ENCODE measurements at regions not wholly inside any gene's neighbourhood (a gene's known extent, or its start where the extent isn't known, plus 50 kb on each side); places are given as distances from the start of the nearest gene placed in this dataset.

DNA sequence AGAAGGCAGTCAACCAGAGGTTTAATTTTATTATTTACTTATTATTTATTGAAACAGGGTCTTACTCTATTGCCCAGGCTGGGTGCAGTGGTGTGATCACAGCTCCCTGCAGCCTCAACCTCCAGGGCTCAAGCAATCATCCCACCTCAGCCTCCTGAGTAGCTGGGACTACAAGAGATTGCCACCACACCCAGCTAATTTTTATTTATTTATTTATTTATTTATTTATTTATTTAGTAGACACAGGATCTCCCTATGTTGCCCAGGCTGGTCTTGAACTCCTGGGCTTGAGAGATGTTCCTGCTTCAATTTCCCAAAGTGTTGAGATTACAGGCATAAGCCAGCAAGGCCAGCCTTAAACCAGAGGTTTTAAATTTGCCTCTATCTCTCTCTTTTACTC, 83.1 kb downstream of the RCN1 start:
- H3K27me3 ChIP-seq (ENCODE audit: control insufficient read depth in 1 of 2, insufficient read depth in 2 of 2, low read length in 2 of 2) = peaks cover 0 to 2% of the 10 kb centered on the region in 2 donors
- no peak overlapping the region for H3K27ac ChIP-seq (ENCODE audit: low read depth in 2 of 2, low read length in 1 of 2)
- H3K4me3 ChIP-seq (ENCODE audit: low read depth in 1 of 2, low read length in 2 of 2) = no peak overlapping the region
- no peaks in the 10 kb centered on the region for H3K4me1 ChIP-seq (ENCODE audit: control insufficient read depth in 2 of 2, insufficient read depth in 2 of 2, low read length in 1 of 2)
- H3K9me3 ChIP-seq (ENCODE audit: control insufficient read depth in 2 of 2, insufficient read depth in 1 of 2, low read depth in 1 of 2, low read length in 1 of 2) = no peaks in the 10 kb centered on the region
- H3K36me3 ChIP-seq (ENCODE audit: control insufficient read depth in 2 of 2, insufficient read depth in 2 of 2, low read length in 1 of 2) = no peaks in the 10 kb centered on the region

DNA sequence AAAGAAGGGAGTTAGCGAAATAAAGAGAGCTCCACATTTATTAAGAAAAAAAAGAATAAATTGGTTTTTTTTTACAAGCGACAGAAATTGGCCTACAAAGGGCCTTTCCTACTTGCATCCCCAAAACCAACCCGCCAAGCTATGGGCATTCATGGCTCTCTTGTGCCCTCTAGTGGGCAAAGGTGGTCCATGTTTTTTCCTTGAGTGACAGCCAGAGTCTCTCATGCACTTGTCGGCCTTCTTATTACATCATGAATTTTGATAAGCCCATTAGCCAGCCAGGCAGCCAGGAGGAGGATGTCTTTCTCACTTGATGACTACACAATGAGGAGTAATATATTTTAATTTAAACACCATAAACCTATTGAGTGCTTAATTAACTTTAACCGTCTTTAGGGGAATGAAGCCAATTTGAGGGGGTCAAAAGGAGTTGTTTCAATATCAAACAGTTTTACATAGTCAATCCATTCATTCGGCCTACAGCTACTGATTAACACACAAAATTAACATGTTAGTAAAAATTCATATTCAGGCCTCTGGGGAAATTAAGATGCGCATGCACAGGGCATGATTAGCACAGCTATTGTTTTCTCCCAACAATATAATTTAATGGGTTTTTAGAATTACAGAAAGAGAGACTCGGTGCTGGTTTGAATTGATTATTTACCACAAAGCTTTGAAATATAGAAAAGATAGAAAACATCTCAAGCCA, 85.5 kb downstream of the RCN1 start:
- Histone ChIP-seq H3K4me3 (ENCODE audit: low read depth in 1 of 2, low read length in 2 of 2) (no peak overlapping the region), H3K9me3 (ENCODE audit: control insufficient read depth in 2 of 2, insufficient read depth in 1 of 2, low read depth in 1 of 2, low read length in 1 of 2) (no peaks in the 10 kb centered on the region), H3K4me1 (ENCODE audit: control insufficient read depth in 2 of 2, insufficient read depth in 2 of 2, low read length in 1 of 2) (no peaks in the 10 kb centered on the region), H3K27me3 (ENCODE audit: control insufficient read depth in 1 of 2, insufficient read depth in 2 of 2, low read length in 2 of 2) (no peaks in the 10 kb centered on the region), H3K27ac (ENCODE audit: low read depth in 2 of 2, low read length in 1 of 2) (no peak overlapping the region), H3K36me3 (ENCODE audit: control insufficient read depth in 2 of 2, insufficient read depth in 2 of 2, low read length in 1 of 2) (no peaks in the 10 kb centered on the region)
- 33 to 34% methylated on average over 8 of the region's 8 CpGs for WGBS, 2 donors

DNA sequence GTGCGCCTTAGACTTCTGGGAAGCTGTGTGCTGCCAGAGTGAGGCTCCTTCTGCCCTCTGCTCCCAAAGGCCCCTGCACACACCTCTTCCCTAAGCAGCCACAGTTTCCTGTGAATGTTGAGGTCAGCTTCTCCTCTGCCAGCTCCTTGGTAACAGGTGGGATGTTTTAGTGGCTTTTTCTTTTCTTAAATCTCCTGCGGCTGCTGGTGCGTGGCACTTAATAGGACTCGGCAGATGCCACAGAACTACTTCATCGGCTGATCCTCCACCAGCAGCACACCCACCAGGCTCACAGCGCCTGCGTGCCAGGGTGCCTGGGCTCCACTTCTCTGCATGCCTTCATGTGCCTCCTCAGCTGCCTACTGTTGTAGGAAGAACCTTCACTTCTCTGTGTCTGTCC, 87.8 kb downstream of the RCN1 start:
- Histone ChIP-seq H3K27ac (ENCODE audit: low read depth in 2 of 2, low read length in 1 of 2) (no peak overlapping the region), H3K36me3 (ENCODE audit: control insufficient read depth in 2 of 2, insufficient read depth in 2 of 2, low read length in 1 of 2) (no peaks in the 10 kb centered on the region), H3K4me3 (ENCODE audit: low read depth in 1 of 2, low read length in 2 of 2) (no peak overlapping the region), H3K27me3 (ENCODE audit: control insufficient read depth in 1 of 2, insufficient read depth in 2 of 2, low read length in 2 of 2) (peaks cover 0 to 2% of the 10 kb centered on the region in 2 donors), H3K4me1 (ENCODE audit: control insufficient read depth in 2 of 2, insufficient read depth in 2 of 2, low read length in 1 of 2) (no peaks in the 10 kb centered on the region), H3K9me3 (ENCODE audit: control insufficient read depth in 2 of 2, insufficient read depth in 1 of 2, low read depth in 1 of 2, low read length in 1 of 2) (no peaks in the 10 kb centered on the region)
- WGBS, 2 donors = 85 to 93% methylated on average over 7 of the region's 7 CpGs

DNA sequence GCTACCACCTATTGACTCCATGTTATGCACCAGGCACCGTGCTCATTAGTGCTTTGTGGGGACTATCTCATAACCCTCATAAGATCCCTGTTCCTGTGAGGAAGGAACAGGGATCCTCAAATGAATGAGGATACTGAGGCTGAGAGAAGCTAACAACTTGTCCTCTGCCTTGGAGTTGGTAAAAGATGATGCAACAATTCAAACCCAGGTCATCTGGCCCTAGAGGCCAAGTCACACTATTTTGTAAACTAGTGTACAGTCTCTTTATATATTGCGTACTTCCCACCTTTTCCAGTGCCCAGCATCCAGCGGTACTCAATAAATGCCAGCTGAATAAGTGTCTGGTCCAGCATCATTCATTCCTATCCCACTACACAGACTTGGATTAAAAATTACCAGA, 92.6 kb downstream of the RCN1 start:
- no peaks in the 10 kb centered on the region for H3K4me1 ChIP-seq (ENCODE audit: control insufficient read depth in 2 of 2, insufficient read depth in 2 of 2, low read length in 1 of 2)
- no peak overlapping the region for H3K27ac ChIP-seq (ENCODE audit: low read depth in 2 of 2, low read length in 1 of 2)
- H3K4me3 ChIP-seq (ENCODE audit: low read depth in 1 of 2, low read length in 2 of 2) = no peak overlapping the region
- H3K36me3 ChIP-seq (ENCODE audit: control insufficient read depth in 2 of 2, insufficient read depth in 2 of 2, low read length in 1 of 2) = no peaks in the 10 kb centered on the region
- H3K27me3 ChIP-seq (ENCODE audit: control insufficient read depth in 1 of 2, insufficient read depth in 2 of 2, low read length in 2 of 2) = peaks cover 0 to 2% of the 10 kb centered on the region in 2 donors
- no peaks in the 10 kb centered on the region for H3K9me3 ChIP-seq (ENCODE audit: control insufficient read depth in 2 of 2, insufficient read depth in 1 of 2, low read depth in 1 of 2, low read length in 1 of 2)
- 88 to 93% methylated on average over 3 of the region's 3 CpGs for WGBS, 2 donors

DNA sequence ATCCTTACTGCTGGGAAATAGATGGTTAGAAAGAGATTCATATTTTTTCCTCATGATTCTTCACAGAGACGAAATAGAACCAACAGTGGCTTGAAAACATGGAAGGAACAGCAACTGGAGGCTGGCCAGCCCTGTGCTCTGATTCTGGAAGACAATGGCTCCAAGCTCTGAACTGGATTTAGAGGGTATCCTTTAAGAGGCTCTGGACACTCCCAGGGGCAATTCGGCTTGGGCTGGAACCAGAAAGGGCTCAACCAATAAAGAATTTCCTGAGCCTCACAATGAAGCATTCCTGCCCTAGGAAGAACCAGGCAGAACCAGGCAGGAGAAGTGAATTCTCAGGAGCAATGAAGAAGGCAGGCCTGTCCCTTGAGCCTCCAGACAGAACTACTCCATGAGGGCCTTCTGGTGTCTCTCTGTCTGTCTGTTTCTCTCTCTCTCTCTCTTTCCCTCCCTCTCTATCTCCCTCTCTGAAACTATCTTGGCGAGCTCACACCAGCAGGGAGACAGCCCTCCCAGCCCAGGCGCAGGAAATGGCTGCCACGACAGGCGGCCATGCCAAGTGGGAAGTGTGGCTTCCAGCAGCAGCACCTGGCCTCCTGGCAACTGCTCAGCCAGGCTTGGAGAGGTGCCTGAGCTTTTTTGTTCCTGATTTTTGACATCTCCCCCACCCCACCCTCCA, 93.3 kb downstream of the RCN1 start:
- Histone ChIP-seq H3K9me3 (ENCODE audit: control insufficient read depth in 2 of 2, insufficient read depth in 1 of 2, low read depth in 1 of 2, low read length in 1 of 2) (no peaks in the 10 kb centered on the region), H3K4me1 (ENCODE audit: control insufficient read depth in 2 of 2, insufficient read depth in 2 of 2, low read length in 1 of 2) (no peaks in the 10 kb centered on the region), H3K4me3 (ENCODE audit: low read depth in 1 of 2, low read length in 2 of 2) (no peak overlapping the region), H3K36me3 (ENCODE audit: control insufficient read depth in 2 of 2, insufficient read depth in 2 of 2, low read length in 1 of 2) (no peaks in the 10 kb centered on the region), H3K27me3 (ENCODE audit: control insufficient read depth in 1 of 2, insufficient read depth in 2 of 2, low read length in 2 of 2) (peaks cover 0 to 2% of the 10 kb centered on the region in 2 donors), H3K27ac (ENCODE audit: low read depth in 2 of 2, low read length in 1 of 2) (no peak overlapping the region)
- WGBS, 2 donors = 58 to 59% methylated on average over 6 of the region's 6 CpGs

DNA sequence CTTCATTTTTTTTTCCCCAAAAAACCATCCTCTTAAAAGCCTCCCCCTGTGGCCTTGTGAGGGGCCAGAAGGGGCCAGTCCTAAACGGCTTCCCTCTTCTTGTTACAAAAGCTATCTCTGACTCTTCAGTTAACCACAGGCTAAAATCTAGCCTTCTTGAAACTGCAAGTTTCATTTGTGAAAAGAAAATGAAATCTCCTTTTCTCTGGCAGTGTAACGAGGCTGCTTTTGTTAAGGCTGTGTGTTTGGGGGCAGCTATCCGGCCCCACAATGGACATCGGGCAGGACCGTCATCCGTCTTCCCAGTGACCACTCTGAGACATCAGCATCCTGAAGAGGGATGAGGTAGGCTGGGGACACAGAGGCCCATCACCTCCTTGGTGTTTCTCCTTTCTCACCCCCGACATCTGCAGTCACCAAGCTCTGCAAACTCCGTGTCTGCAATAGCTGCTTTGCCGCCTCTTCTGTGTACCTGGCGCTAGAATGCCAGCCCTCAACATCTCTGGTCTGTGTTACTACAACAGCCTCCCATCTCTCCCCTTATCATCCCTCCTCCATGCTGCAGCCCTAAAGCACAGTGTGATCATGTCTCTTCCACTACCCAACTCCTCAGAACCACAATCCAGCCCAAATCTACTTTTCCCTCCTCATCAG, 94.0 kb downstream of the RCN1 start:
- 79 to 82% methylated on average over 10 of the region's 10 CpGs for WGBS, 2 donors
- H3K4me3 ChIP-seq (ENCODE audit: low read depth in 1 of 2, low read length in 2 of 2) = no peak overlapping the region
- no peaks in the 10 kb centered on the region for H3K36me3 ChIP-seq (ENCODE audit: control insufficient read depth in 2 of 2, insufficient read depth in 2 of 2, low read length in 1 of 2)
- H3K27ac ChIP-seq (ENCODE audit: low read depth in 2 of 2, low read length in 1 of 2) = no peak overlapping the region
- H3K27me3 ChIP-seq (ENCODE audit: control insufficient read depth in 1 of 2, insufficient read depth in 2 of 2, low read length in 2 of 2) = peaks cover 0 to 2% of the 10 kb centered on the region in 2 donors
- no peaks in the 10 kb centered on the region for H3K9me3 ChIP-seq (ENCODE audit: control insufficient read depth in 2 of 2, insufficient read depth in 1 of 2, low read depth in 1 of 2, low read length in 1 of 2)
- no peaks in the 10 kb centered on the region for H3K4me1 ChIP-seq (ENCODE audit: control insufficient read depth in 2 of 2, insufficient read depth in 2 of 2, low read length in 1 of 2)

DNA sequence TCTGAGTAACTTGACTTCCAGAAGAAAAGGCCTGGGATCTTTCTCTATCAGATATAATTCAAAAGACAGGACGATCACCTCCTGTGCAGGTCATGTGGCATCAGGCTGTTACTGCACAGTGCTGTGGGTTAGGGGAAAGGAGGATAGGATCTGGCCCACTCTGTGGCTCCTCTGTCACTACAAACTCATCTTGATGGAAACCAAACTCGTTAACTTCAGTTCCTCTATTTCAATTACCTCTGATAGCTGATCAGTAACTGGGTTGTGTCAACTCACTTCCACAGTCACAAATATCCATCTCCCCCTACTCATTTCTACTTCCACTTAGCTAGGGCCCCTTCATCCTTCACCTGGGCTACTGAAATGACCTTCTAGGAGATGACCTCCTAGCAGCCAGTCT, 95.2 kb downstream of the RCN1 start:
- WGBS, 2 donors = 76 to 82% methylated on average over 2 of the region's 2 CpGs
- H3K4me1 ChIP-seq (ENCODE audit: control insufficient read depth in 2 of 2, insufficient read depth in 2 of 2, low read length in 1 of 2) = no peaks in the 10 kb centered on the region
- H3K27ac ChIP-seq (ENCODE audit: low read depth in 2 of 2, low read length in 1 of 2) = no peak overlapping the region
- no peak overlapping the region for H3K4me3 ChIP-seq (ENCODE audit: low read depth in 1 of 2, low read length in 2 of 2)
- H3K27me3 ChIP-seq (ENCODE audit: control insufficient read depth in 1 of 2, insufficient read depth in 2 of 2, low read length in 2 of 2) = peaks cover 0 to 2% of the 10 kb centered on the region in 2 donors
- H3K36me3 ChIP-seq (ENCODE audit: control insufficient read depth in 2 of 2, insufficient read depth in 2 of 2, low read length in 1 of 2) = no peaks in the 10 kb centered on the region
- no peaks in the 10 kb centered on the region for H3K9me3 ChIP-seq (ENCODE audit: control insufficient read depth in 2 of 2, insufficient read depth in 1 of 2, low read depth in 1 of 2, low read length in 1 of 2)

DNA sequence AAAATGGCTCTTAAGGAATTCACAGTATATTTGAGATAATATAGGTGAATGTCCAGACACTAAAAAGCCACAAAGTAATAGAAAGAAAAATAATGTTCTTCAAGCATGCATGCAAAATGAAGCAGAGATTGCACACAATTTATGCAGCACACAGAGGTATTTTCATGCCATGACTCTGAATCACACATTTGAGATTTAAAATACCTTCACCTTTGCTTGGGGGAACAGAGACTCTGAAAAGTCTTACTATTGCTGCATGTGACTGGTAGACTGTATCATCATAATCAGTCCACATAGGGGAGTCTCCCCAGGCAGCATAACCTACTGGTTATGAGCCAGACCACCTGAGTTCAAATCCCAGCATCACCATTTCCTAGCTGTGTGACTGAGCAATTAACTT, 96.2 kb downstream of the RCN1 start:
- Histone ChIP-seq H3K4me1 (ENCODE audit: control insufficient read depth in 2 of 2, insufficient read depth in 2 of 2, low read length in 1 of 2) (no peaks in the 10 kb centered on the region), H3K9me3 (ENCODE audit: control insufficient read depth in 2 of 2, insufficient read depth in 1 of 2, low read depth in 1 of 2, low read length in 1 of 2) (no peaks in the 10 kb centered on the region), H3K36me3 (ENCODE audit: control insufficient read depth in 2 of 2, insufficient read depth in 2 of 2, low read length in 1 of 2) (no peaks in the 10 kb centered on the region), H3K27me3 (ENCODE audit: control insufficient read depth in 1 of 2, insufficient read depth in 2 of 2, low read length in 2 of 2) (no peaks in the 10 kb centered on the region), H3K4me3 (ENCODE audit: low read depth in 1 of 2, low read length in 2 of 2) (no peak overlapping the region), H3K27ac (ENCODE audit: low read depth in 2 of 2, low read length in 1 of 2) (no peak overlapping the region)

DNA sequence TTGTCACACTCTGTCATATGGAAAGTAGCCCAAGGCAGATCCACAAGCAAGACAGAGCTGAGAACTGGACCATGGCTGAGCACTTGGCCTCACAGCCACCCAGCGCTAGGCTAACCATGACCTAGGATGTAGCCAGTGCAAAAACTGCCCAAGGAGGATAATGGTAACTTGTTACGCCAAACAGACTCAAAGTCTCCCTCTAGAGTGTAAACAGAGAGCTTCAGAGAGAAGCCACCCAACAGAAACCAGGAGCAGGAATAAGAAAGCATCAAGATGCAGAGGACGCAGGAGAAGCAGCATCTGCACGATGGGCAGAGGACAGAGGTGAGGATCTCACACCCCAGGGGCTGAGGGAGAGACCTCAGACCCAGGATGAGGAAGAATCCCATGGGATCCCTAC, 97.9 kb downstream of the RCN1 start:
- H3K4me1 ChIP-seq (ENCODE audit: control insufficient read depth in 2 of 2, insufficient read depth in 2 of 2, low read length in 1 of 2) = no peaks in the 10 kb centered on the region
- no peaks in the 10 kb centered on the region for H3K36me3 ChIP-seq (ENCODE audit: control insufficient read depth in 2 of 2, insufficient read depth in 2 of 2, low read length in 1 of 2)
- H3K9me3 ChIP-seq (ENCODE audit: control insufficient read depth in 2 of 2, insufficient read depth in 1 of 2, low read depth in 1 of 2, low read length in 1 of 2) = no peaks in the 10 kb centered on the region
- no peak overlapping the region for H3K4me3 ChIP-seq (ENCODE audit: low read depth in 1 of 2, low read length in 2 of 2)
- no peaks in the 10 kb centered on the region for H3K27me3 ChIP-seq (ENCODE audit: control insufficient read depth in 1 of 2, insufficient read depth in 2 of 2, low read length in 2 of 2)
- H3K27ac ChIP-seq (ENCODE audit: low read depth in 2 of 2, low read length in 1 of 2) = no peak overlapping the region
- WGBS, 2 donors = 73 to 87% methylated on average over 4 of the region's 4 CpGs

DNA sequence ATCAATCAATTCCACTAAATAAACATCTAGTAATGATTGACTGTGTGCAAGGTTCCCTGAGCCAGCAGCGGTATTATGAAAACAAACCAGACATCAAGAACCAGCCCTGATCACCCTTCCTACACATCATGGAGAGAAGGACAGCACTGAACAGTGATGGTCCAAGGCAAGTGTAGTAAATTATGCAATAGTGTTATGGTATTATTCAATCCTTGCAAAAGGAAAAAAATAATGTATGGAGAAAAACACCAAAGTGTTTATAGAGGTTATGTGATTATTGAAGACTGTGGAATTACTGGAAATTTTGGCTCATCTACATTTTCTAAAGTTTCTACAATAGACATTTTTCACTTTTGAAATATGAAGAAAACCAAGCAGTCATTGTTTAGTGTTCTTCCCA, 105.3 kb downstream of the RCN1 start:
- H3K4me1 ChIP-seq (ENCODE audit: control insufficient read depth in 2 of 2, insufficient read depth in 2 of 2, low read length in 1 of 2) = no peaks in the 10 kb centered on the region
- H3K36me3 ChIP-seq (ENCODE audit: control insufficient read depth in 2 of 2, insufficient read depth in 2 of 2, low read length in 1 of 2) = no peaks in the 10 kb centered on the region
- H3K27me3 ChIP-seq (ENCODE audit: control insufficient read depth in 1 of 2, insufficient read depth in 2 of 2, low read length in 2 of 2) = no peaks in the 10 kb centered on the region
- H3K27ac ChIP-seq (ENCODE audit: low read depth in 2 of 2, low read length in 1 of 2) = no peak overlapping the region
- no peak overlapping the region for H3K4me3 ChIP-seq (ENCODE audit: low read depth in 1 of 2, low read length in 2 of 2)
- no peaks in the 10 kb centered on the region for H3K9me3 ChIP-seq (ENCODE audit: control insufficient read depth in 2 of 2, insufficient read depth in 1 of 2, low read depth in 1 of 2, low read length in 1 of 2)
- 26 to 36% methylated on average over 1 of the region's 1 CpG for WGBS, 2 donors

Measured in esophagus (tissue), 2 donors.